DOHH2 (cell line): ENCODE measurements at regions not wholly inside any gene's neighbourhood (a gene's known extent, or its start where the extent isn't known, plus 50 kb on each side); places are given as distances from the start of the nearest gene placed in this dataset.

Experiments
- CTCF ChIP-seq: fragments of 200-600 bp; sonication (generic); IDR thresholded peaks from one replicate; pipeline ENCODE4 v1.5.1; 2014; ENCODE audit warnings: antibody characterized with exemption, mild to moderate bottlenecking, low read depth, low read length; ENCODE audit not compliant: poor library complexity, severe bottlenecking
- EZH2phosphoT487 ChIP-seq: fragments of 200-600 bp; sonication (generic); IDR thresholded peaks from 2 replicates; pipeline ENCODE4 v1.6.1; 2017; ENCODE audit warnings: borderline replicate concordance, mild to moderate bottlenecking, antibody characterized with exemption, low read length, moderate library complexity, mixed read lengths

- TF ChIP-seq CTCF (no peak), EZH2phosphoT487 (no peak)
Observed at GRCh38 chrY:8335299-8335835, 1001.9 kb upstream of the TSPY4 start.
